ENCODE measurements at regions not wholly inside any gene's neighbourhood (a gene's known extent, or its start where the extent isn't known, plus 50 kb on each side); places are given as distances from the start of the nearest gene placed in this dataset.

GRCh38 chr1:118262865-118263264, 77.8 kb upstream of the SPAG17 start:
- TF ChIP-seq, protein P1, sequence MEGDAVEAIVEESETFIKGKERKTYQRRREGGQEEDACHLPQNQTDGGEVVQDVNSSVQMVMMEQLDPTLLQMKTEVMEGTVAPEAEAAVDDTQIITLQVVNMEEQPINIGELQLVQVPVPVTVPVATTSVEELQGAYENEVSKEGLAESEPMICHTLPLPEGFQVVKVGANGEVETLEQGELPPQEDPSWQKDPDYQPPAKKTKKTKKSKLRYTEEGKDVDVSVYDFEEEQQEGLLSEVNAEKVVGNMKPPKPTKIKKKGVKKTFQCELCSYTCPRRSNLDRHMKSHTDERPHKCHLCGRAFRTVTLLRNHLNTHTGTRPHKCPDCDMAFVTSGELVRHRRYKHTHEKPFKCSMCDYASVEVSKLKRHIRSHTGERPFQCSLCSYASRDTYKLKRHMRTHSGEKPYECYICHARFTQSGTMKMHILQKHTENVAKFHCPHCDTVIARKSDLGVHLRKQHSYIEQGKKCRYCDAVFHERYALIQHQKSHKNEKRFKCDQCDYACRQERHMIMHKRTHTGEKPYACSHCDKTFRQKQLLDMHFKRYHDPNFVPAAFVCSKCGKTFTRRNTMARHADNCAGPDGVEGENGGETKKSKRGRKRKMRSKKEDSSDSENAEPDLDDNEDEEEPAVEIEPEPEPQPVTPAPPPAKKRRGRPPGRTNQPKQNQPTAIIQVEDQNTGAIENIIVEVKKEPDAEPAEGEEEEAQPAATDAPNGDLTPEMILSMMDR (IDR thresholded peaks at IDR 0.05; ENCODE audit: control insufficient read depth, insufficient read depth, low read depth, low read length, missing control alignments), result no peak
- no peak overlapping the region for H3K4me3 ChIP-seq (ENCODE audit: control insufficient read depth, low read depth, low read length)
- DNase-seq (ENCODE audit: low read depth), result no peak

- H3K4me3 ChIP-seq (ENCODE audit: control insufficient read depth, low read depth, low read length), result no peak overlapping the region
- TF ChIP-seq, protein P1 (IDR thresholded peaks at IDR 0.05; ENCODE audit: control insufficient read depth, insufficient read depth, low read depth, low read length, missing control alignments), result no peak
- no peak for DNase-seq (ENCODE audit: low read depth)
Observed at GRCh38 chr1:118258975-118259374, 73.9 kb upstream of the SPAG17 start.

- TF ChIP-seq, protein P1 (IDR thresholded peaks at IDR 0.05; ENCODE audit: control insufficient read depth, insufficient read depth, low read depth, low read length, missing control alignments), result no peak
- no peak overlapping the region for H3K4me3 ChIP-seq (ENCODE audit: control insufficient read depth, low read depth, low read length)
- no peak for DNase-seq (ENCODE audit: low read depth)
Observed at GRCh38 chr1:118257946-118258345, 72.9 kb upstream of the SPAG17 start.

- TF ChIP-seq, protein P1 (IDR thresholded peaks at IDR 0.05; ENCODE audit: control insufficient read depth, insufficient read depth, low read depth, low read length, missing control alignments), result no peak
- DNase-seq (ENCODE audit: low read depth), result no peak
- H3K4me3 ChIP-seq (ENCODE audit: control insufficient read depth, low read depth, low read length), result no peak overlapping the region
Observed at GRCh38 chr1:118254491-118255425, 69.7 kb upstream of the SPAG17 start.

- no peak for DNase-seq (ENCODE audit: low read depth)
- TF ChIP-seq, protein P1 (IDR thresholded peaks at IDR 0.05; ENCODE audit: control insufficient read depth, insufficient read depth, low read depth, low read length, missing control alignments), result no peak
- H3K4me3 ChIP-seq (ENCODE audit: control insufficient read depth, low read depth, low read length), result no peak overlapping the region
Observed at GRCh38 chr1:118254001-118254400, 69.0 kb upstream of the SPAG17 start.

GRCh38 chr1:118253053-118253915, 68.3 kb upstream of the SPAG17 start:
- H3K4me3 ChIP-seq (ENCODE audit: control insufficient read depth, low read depth, low read length), result no peak overlapping the region
- TF ChIP-seq, protein P1 (IDR thresholded peaks at IDR 0.05; ENCODE audit: control insufficient read depth, insufficient read depth, low read depth, low read length, missing control alignments), result no peak
- DNase-seq (ENCODE audit: low read depth), result no peak
